ENCODE measurements at regions not wholly inside any gene's neighbourhood (a gene's known extent, or its start where the extent isn't known, plus 50 kb on each side); places are given as distances from the start of the nearest gene placed in this dataset.

DNA sequence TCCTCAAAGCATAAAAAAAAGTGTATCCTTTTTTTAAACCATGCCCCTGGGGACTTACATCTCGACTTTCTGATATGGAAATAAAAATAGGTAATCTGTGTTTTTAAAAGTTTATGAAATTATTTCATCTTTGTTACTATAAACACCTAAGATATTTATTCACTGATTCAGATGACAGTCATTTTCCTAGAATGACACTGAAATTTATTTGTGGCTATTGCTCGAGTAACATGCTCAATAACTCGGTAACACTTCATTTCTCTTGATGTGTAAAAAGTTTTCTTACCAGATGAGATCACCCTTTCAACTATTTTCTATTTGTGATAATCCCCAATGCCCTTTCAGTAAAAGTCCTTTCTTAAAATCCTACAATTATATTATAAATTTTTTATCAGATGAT is 495.8 kb downstream of the TTLL7 start:
- CTCF ChIA-PET, result no interaction called here
- H3K4me3 ChIP-seq (ENCODE audit: low read depth, low read length, poor library complexity, severe bottlenecking), result no peak overlapping the region
- POLR2A ChIA-PET (ENCODE audit: low non-redundant PET), result no interaction called here
- no peaks in the 10 kb centered on the region for H3K4me1 ChIP-seq (ENCODE audit: insufficient read depth, low read length, poor library complexity, severe bottlenecking)
- intact Hi-C loops (cut with micrococcal nuclease; ENCODE audit: unreplicated experiment), result no loop called here
- H3K27ac ChIP-seq (ENCODE audit: low read depth, low read length, poor library complexity, severe bottlenecking), result no peak overlapping the region
- DNase-seq (ENCODE audit: low spot score), result no peak
- H3K36me3 ChIP-seq (ENCODE audit: insufficient read depth, low read length, poor library complexity, severe bottlenecking), result no peaks in the 10 kb centered on the region
- BruUV-seq (replicated peaks), result no TSS peak
- no peaks in the 10 kb centered on the region for H3K9me3 ChIP-seq (ENCODE audit: low read depth, low read length, poor library complexity, severe bottlenecking)
- TF ChIP-seq EZH2 (IDR thresholded peaks at IDR 0.05; ENCODE audit: borderline replicate concordance, low read depth, low read length, poor library complexity, severe bottlenecking), result no peak
- no peak for TF ChIP-seq CTCF (conservative IDR thresholded peaks at IDR 0.05; ENCODE audit: low read depth, low read length)
- peaks cover 57% of the 10 kb centered on the region for H3K27me3 ChIP-seq (replicated peaks; ENCODE audit: insufficient read depth, low read depth, low read length, poor library complexity)

- Histone ChIP-seq H3K27ac (ENCODE audit: low read depth, low read length, poor library complexity, severe bottlenecking) (no peak overlapping the region), H3K4me1 (ENCODE audit: insufficient read depth, low read length, poor library complexity, severe bottlenecking) (no peaks in the 10 kb centered on the region), H3K9me3 (ENCODE audit: low read depth, low read length, poor library complexity, severe bottlenecking) (no peaks in the 10 kb centered on the region), H3K4me3 (ENCODE audit: low read depth, low read length, poor library complexity, severe bottlenecking) (no peak overlapping the region), H3K36me3 (ENCODE audit: insufficient read depth, low read length, poor library complexity, severe bottlenecking) (no peaks in the 10 kb centered on the region), H3K27me3 (replicated peaks; ENCODE audit: insufficient read depth, low read depth, low read length, poor library complexity) (peaks cover 57% of the 10 kb centered on the region)
- no TSS peak for BruUV-seq (replicated peaks)
- ChIA-PET POLR2A (ENCODE audit: low non-redundant PET) (no interaction called here), CTCF (no interaction called here)
- DNase-seq (ENCODE audit: low spot score), result no peak
- intact Hi-C loops (cut with micrococcal nuclease; ENCODE audit: unreplicated experiment), result no loop called here
- no peak for TF ChIP-seq CTCF (conservative IDR thresholded peaks at IDR 0.05; ENCODE audit: low read depth, low read length)
- TF ChIP-seq EZH2 (IDR thresholded peaks at IDR 0.05; ENCODE audit: borderline replicate concordance, low read depth, low read length, poor library complexity, severe bottlenecking), result no peak
These were observed 497.8 kb downstream of the TTLL7 start for GRCh38 chr1:83500987-83501591.

GRCh38 chr1:83500531-83500930 is 498.4 kb downstream of the TTLL7 start:
- no peak for DNase-seq (ENCODE audit: low spot score)
- ChIA-PET POLR2A (ENCODE audit: low non-redundant PET) (no interaction called here), CTCF (no interaction called here)
- intact Hi-C loops (cut with micrococcal nuclease; ENCODE audit: unreplicated experiment), result no loop called here
- H3K4me1 ChIP-seq (ENCODE audit: insufficient read depth, low read length, poor library complexity, severe bottlenecking), result no peaks in the 10 kb centered on the region
- no peaks in the 10 kb centered on the region for H3K36me3 ChIP-seq (ENCODE audit: insufficient read depth, low read length, poor library complexity, severe bottlenecking)
- H3K27me3 ChIP-seq (replicated peaks; ENCODE audit: insufficient read depth, low read depth, low read length, poor library complexity), result peaks cover 57% of the 10 kb centered on the region
- no TSS peak for BruUV-seq (replicated peaks)
- no peak overlapping the region for H3K4me3 ChIP-seq (ENCODE audit: low read depth, low read length, poor library complexity, severe bottlenecking)
- H3K27ac ChIP-seq (ENCODE audit: low read depth, low read length, poor library complexity, severe bottlenecking), result no peak overlapping the region
- H3K9me3 ChIP-seq (ENCODE audit: low read depth, low read length, poor library complexity, severe bottlenecking), result no peaks in the 10 kb centered on the region
- TF ChIP-seq CTCF (conservative IDR thresholded peaks at IDR 0.05; ENCODE audit: low read depth, low read length), result no peak
- no peak for TF ChIP-seq EZH2 (IDR thresholded peaks at IDR 0.05; ENCODE audit: borderline replicate concordance, low read depth, low read length, poor library complexity, severe bottlenecking)

All from A673 (cell line).